ENCODE measurements at regions not wholly inside any gene's neighbourhood (a gene's known extent, or its start where the extent isn't known, plus 50 kb on each side); places are given as distances from the start of the nearest gene placed in this dataset.

GRCh38 chr5:103455796-103456195 is 106.8 kb downstream of the NUDT12 start:
- WGBS, 2 donors = 94 to 98% methylated on average over 2 of the region's 2 CpGs
- no peaks in the 10 kb centered on the region for H3K9me3 ChIP-seq

DNA sequence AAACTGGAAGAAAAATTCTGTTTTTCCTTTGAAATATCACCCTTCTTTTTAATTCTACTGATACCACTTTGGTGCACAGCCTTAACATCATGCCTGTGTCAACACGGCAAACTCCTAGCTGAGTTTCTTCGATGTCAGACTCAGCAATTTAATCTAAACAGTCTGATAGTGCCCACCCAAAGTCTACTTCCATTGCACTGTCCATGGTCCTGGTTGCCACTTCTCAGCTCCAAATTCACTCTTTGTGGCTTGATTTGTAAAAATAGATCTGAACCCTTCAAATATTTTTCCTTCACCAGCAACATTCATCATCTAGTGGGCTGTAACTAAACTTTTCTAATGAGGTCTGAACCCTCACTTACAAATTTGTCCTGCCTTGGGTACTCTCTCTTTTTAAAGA is 107.8 kb downstream of the NUDT12 start:
- Histone ChIP-seq H3K36me3 (no peaks in the 10 kb centered on the region), H3K4me3 (replicated peaks in 1 of 3) (no peak overlapping the region), H3K4me1 (no peaks in the 10 kb centered on the region), H3K27me3 (no peaks in the 10 kb centered on the region), H3K9me3 (no peaks in the 10 kb centered on the region), H3K27ac (no peak overlapping the region)
- DNase-seq = no peak
- intact Hi-C loops (cut with DNase I) = no loop called here
- WGBS, 2 donors = 62 to 67% methylated on average over 2 of the region's 2 CpGs
- TF ChIP-seq CTCF (IDR thresholded peaks at IDR 0.05) = no peak
- TF ChIP-seq POLR2A (IDR thresholded peaks at IDR 0.05) = no peak

More at GRCh38 chr5:103455796-103456195, 106.8 kb downstream of the NUDT12 start:
- H3K4me1 ChIP-seq = no peaks in the 10 kb centered on the region
- intact Hi-C loops (cut with DNase I) = no loop called here
- H3K27ac ChIP-seq = no peak overlapping the region
- DNase-seq = no peak
- TF ChIP-seq POLR2A (IDR thresholded peaks at IDR 0.05) (no peak), CTCF (IDR thresholded peaks at IDR 0.05) (no peak)
- no peaks in the 10 kb centered on the region for H3K36me3 ChIP-seq
- no peak overlapping the region for H3K4me3 ChIP-seq (replicated peaks in 1 of 3)
- H3K27me3 ChIP-seq = no peaks in the 10 kb centered on the region

GRCh38 chr5:103452666-103453065 is 109.9 kb downstream of the NUDT12 start:
- Histone ChIP-seq H3K4me1 (no peaks in the 10 kb centered on the region), H3K27me3 (no peaks in the 10 kb centered on the region), H3K27ac (no peak overlapping the region), H3K36me3 (no peaks in the 10 kb centered on the region), H3K9me3 (no peaks in the 10 kb centered on the region), H3K4me3 (replicated peaks in 1 of 3) (no peak overlapping the region)
- 54 to 64% methylated on average over 1 of the region's 1 CpG for WGBS, 2 donors
- intact Hi-C loops (cut with DNase I) = no loop called here
- DNase-seq = no peak
- TF ChIP-seq CTCF (IDR thresholded peaks at IDR 0.05) (no peak), POLR2A (IDR thresholded peaks at IDR 0.05) (no peak)

GRCh38 chr5:103452089-103452488 is 110.5 kb downstream of the NUDT12 start:
- Histone ChIP-seq H3K27me3 (no peaks in the 10 kb centered on the region), H3K9me3 (no peaks in the 10 kb centered on the region), H3K4me1 (no peaks in the 10 kb centered on the region), H3K4me3 (replicated peaks in 1 of 3) (no peak overlapping the region), H3K27ac (no peak overlapping the region), H3K36me3 (no peaks in the 10 kb centered on the region)
- 66 to 71% methylated on average over 4 of the region's 4 CpGs for WGBS, 2 donors
- TF ChIP-seq POLR2A (IDR thresholded peaks at IDR 0.05) (no peak), CTCF (IDR thresholded peaks at IDR 0.05) (no peak)
- DNase-seq = no peak
- intact Hi-C loops (cut with DNase I) = no loop called here

- H3K27ac ChIP-seq = no peak overlapping the region
- TF ChIP-seq CTCF (IDR thresholded peaks at IDR 0.05) (no peak), POLR2A (IDR thresholded peaks at IDR 0.05) (no peak)
- intact Hi-C loops (cut with DNase I) = no loop called here
- H3K9me3 ChIP-seq = no peaks in the 10 kb centered on the region
- H3K27me3 ChIP-seq = no peaks in the 10 kb centered on the region
- no peak for DNase-seq
- no peaks in the 10 kb centered on the region for H3K4me1 ChIP-seq
- no peaks in the 10 kb centered on the region for H3K36me3 ChIP-seq
- no peak overlapping the region for H3K4me3 ChIP-seq (replicated peaks in 1 of 3)
Measured at GRCh38 chr5:103451261-103451660, 111.3 kb downstream of the NUDT12 start.
